ENCODE measurements at regions not wholly inside any gene's neighbourhood (a gene's known extent, or its start where the extent isn't known, plus 50 kb on each side); places are given as distances from the start of the nearest gene placed in this dataset.

- Mint-ChIP-seq H3K4me1 (ENCODE audit: low read depth, unreplicated experiment) (peaks cover 19% of the 10 kb centered on the region), H3K36me3 (ENCODE audit: insufficient read depth, unreplicated experiment) (peaks cover 34% of the 10 kb centered on the region), H3K27me3 (ENCODE audit: insufficient read depth, unreplicated experiment) (peaks cover 3% of the 10 kb centered on the region), H3K4me3 (ENCODE audit: unreplicated experiment) (peak overlapping the region; percentile 87), H3K9me3 (ENCODE audit: unreplicated experiment) (peaks cover 9% of the 10 kb centered on the region), H3K27ac (ENCODE audit: unreplicated experiment) (peak overlapping the region; percentile 96)
- Histone ChIP-seq H3K4me1 (peaks cover 7% of the 10 kb centered on the region; the same call in 1 of the 2 replicates), H3K4me3 (ENCODE audit: low read depth, low read length) (peak overlapping the region; percentile 79), H3K27me3 (replicated peaks; ENCODE audit: control insufficient read depth, insufficient read depth, low read length) (no peaks in the 10 kb centered on the region), H3K36me3 (ENCODE audit: control insufficient read depth, insufficient read depth, low read length) (no peaks in the 10 kb centered on the region), H3K9me3 (no peaks in the 10 kb centered on the region)
- TF ChIP-seq CTCF (IDR thresholded peaks at IDR 0.05; ENCODE audit: insufficient read depth in 1 of 2, low read depth in 1 of 2, low read length in 1 of 2, severe bottlenecking in 1 of 2, unreplicated experiment in 1 of 2) = peak; percentile 50 to 77
- POLR2A ChIA-PET = interaction anchor here (0.5 to 1.3 kb wide), 5 partner anchors 15 to 629 kb away, joined by 3 to 12 read pairs (median 4); no protein-coding TSS in a partner anchor
- TSS peak; percentile 77 for BruUV-seq (replicated peaks)
- intact Hi-C loops (cut with micrococcal nuclease; ENCODE audit: unreplicated experiment) = loop anchor here (1.0 to 10.0 kb wide), 5 partner anchors 109 to 433 kb away; no protein-coding TSS in a partner anchor
- CTCF ChIA-PET = interaction anchor here (0.6 to 1.2 kb wide), 2 partner anchors 42 to 1575 kb away, joined by 3 to 5 read pairs; no protein-coding TSS in a partner anchor
- DNase-seq = peak; percentile 94 to 98
Measured at GRCh38 chr2:78541451-78542267, 483.8 kb upstream of the REG3G start.

GRCh38 chr2:78546843-78547242, 478.7 kb upstream of the REG3G start:
- Mint-ChIP-seq H3K9me3 (ENCODE audit: unreplicated experiment) (peaks cover 9% of the 10 kb centered on the region), H3K27ac (ENCODE audit: unreplicated experiment) (no peak overlapping the region), H3K36me3 (ENCODE audit: insufficient read depth, unreplicated experiment) (peaks cover 1% of the 10 kb centered on the region), H3K4me1 (ENCODE audit: low read depth, unreplicated experiment) (peaks cover 5% of the 10 kb centered on the region), H3K27me3 (ENCODE audit: insufficient read depth, unreplicated experiment) (peaks cover 10% of the 10 kb centered on the region), H3K4me3 (ENCODE audit: unreplicated experiment) (no peak overlapping the region)
- no TSS peak for BruUV-seq (replicated peaks)
- no peaks in the 10 kb centered on the region for H3K27me3 ChIP-seq (replicated peaks; ENCODE audit: control insufficient read depth, insufficient read depth, low read length)
- no peak overlapping the region for H3K4me3 ChIP-seq (ENCODE audit: low read depth, low read length)
- no peaks in the 10 kb centered on the region for H3K9me3 ChIP-seq
- no peaks in the 10 kb centered on the region for H3K4me1 ChIP-seq
- H3K36me3 ChIP-seq (ENCODE audit: control insufficient read depth, insufficient read depth, low read length) = no peaks in the 10 kb centered on the region
- ChIA-PET CTCF (no interaction called here), POLR2A (no interaction called here)
- TF ChIP-seq CTCF (IDR thresholded peaks at IDR 0.05; ENCODE audit: insufficient read depth in 1 of 2, low read depth in 1 of 2, low read length in 1 of 2, severe bottlenecking in 1 of 2, unreplicated experiment in 1 of 2) = no peak
- intact Hi-C loops (cut with micrococcal nuclease; ENCODE audit: unreplicated experiment) = loop anchor here (10.0 kb wide), 2 partner anchors 192 to 428 kb away; no protein-coding TSS in a partner anchor
- no peak for DNase-seq

- no TSS peak for BruUV-seq (replicated peaks)
- H3K9me3 ChIP-seq = no peaks in the 10 kb centered on the region
- no peaks in the 10 kb centered on the region for H3K27me3 ChIP-seq (replicated peaks; ENCODE audit: control insufficient read depth, insufficient read depth, low read length)
- TF ChIP-seq CTCF (IDR thresholded peaks at IDR 0.05; ENCODE audit: insufficient read depth in 1 of 2, low read depth in 1 of 2, low read length in 1 of 2, severe bottlenecking in 1 of 2, unreplicated experiment in 1 of 2) = no peak
- Mint-ChIP-seq H3K27ac (ENCODE audit: unreplicated experiment) (no peak overlapping the region), H3K36me3 (ENCODE audit: insufficient read depth, unreplicated experiment) (no peaks in the 10 kb centered on the region), H3K9me3 (ENCODE audit: unreplicated experiment) (no peaks in the 10 kb centered on the region), H3K4me3 (ENCODE audit: unreplicated experiment) (no peak overlapping the region), H3K27me3 (ENCODE audit: insufficient read depth, unreplicated experiment) (peaks cover 12% of the 10 kb centered on the region), H3K4me1 (ENCODE audit: low read depth, unreplicated experiment) (no peaks in the 10 kb centered on the region)
- H3K4me1 ChIP-seq = no peaks in the 10 kb centered on the region
- intact Hi-C loops (cut with micrococcal nuclease; ENCODE audit: unreplicated experiment) = loop anchor here (10.0 kb wide), 2 partner anchors 195 to 425 kb away; no protein-coding TSS in a partner anchor
- DNase-seq = no peak
- no peaks in the 10 kb centered on the region for H3K36me3 ChIP-seq (ENCODE audit: control insufficient read depth, insufficient read depth, low read length)
- CTCF ChIA-PET = no interaction called here
- POLR2A ChIA-PET = no interaction called here
- H3K4me3 ChIP-seq (ENCODE audit: low read depth, low read length) = no peak overlapping the region
Measured at GRCh38 chr2:78549766-78550165, 475.7 kb upstream of the REG3G start.
